ENCODE measurements at regions not wholly inside any gene's neighbourhood (a gene's known extent, or its start where the extent isn't known, plus 50 kb on each side); places are given as distances from the start of the nearest gene placed in this dataset.

DNA sequence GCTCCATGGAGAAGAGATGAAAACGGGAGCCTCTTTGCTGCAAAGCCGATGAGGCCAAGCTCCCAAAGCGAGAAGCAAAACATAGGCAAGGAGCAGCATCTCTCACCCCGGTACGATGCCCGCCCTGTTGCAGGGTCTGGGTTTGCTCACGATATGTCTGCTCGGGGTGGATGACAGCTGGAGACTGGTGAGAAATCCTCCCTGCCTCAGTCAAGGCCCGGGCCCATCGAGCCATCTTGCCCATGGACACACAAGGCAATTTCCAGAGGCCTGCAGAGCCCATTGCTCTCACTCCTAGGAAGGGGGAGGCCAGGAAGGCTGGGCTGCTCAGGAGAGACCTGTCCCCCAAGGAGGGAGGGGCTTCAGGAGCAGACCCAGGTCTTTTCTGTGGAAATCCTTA lies 391.7 kb upstream of the SHH start:
- H3K27me3 ChIP-seq (ENCODE audit: control insufficient read depth, insufficient read depth, low read length) = no peaks in the 10 kb centered on the region
- H3K27ac ChIP-seq (ENCODE audit: low read depth, low read length) = no peak overlapping the region
- H3K4me1 ChIP-seq (ENCODE audit: control insufficient read depth, insufficient read depth, low read length) = no peaks in the 10 kb centered on the region
- H3K9me3 ChIP-seq (ENCODE audit: control insufficient read depth, insufficient read depth, low read length) = no peaks in the 10 kb centered on the region
- 98% methylated on average over 10 of the region's 10 CpGs for WGBS (ENCODE audit: insufficient coverage)
- H3K36me3 ChIP-seq (ENCODE audit: control insufficient read depth, insufficient read depth, low read length) = no peaks in the 10 kb centered on the region
- no peak overlapping the region for H3K4me3 ChIP-seq (ENCODE audit: low read depth, low read length)
- DNase-seq (ENCODE audit: low read depth in 4 of 6, low spot score in 6 of 6) = no peak

DNA sequence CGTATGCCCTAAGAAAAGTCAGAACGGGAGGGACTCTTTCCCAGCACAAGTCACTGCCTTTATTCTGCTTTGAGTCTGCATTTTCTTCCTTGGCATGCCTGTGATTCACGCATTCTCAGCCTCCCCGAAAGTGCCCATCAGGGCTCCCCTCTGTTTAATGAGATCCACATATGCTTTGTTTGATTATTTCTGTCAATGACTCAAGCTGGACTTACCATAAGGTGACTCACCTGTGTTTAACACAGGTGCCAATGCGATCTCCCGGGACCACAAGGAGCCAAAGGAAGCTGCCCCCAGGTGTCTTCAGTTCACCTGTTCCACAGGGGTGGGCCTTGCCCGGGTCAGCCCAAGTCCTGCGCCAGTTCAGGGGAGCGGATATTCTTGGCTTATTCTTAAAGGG lies 386.0 kb upstream of the SHH start:
- no peaks in the 10 kb centered on the region for H3K36me3 ChIP-seq (ENCODE audit: control insufficient read depth, insufficient read depth, low read length)
- no peak for DNase-seq (ENCODE audit: low read depth in 4 of 6, low spot score in 6 of 6)
- no peaks in the 10 kb centered on the region for H3K9me3 ChIP-seq (ENCODE audit: control insufficient read depth, insufficient read depth, low read length)
- H3K27me3 ChIP-seq (ENCODE audit: control insufficient read depth, insufficient read depth, low read length) = no peaks in the 10 kb centered on the region
- H3K4me3 ChIP-seq (ENCODE audit: low read depth, low read length) = no peak overlapping the region
- peaks cover 4% of the 10 kb centered on the region for H3K4me1 ChIP-seq (ENCODE audit: control insufficient read depth, insufficient read depth, low read length)
- H3K27ac ChIP-seq (ENCODE audit: low read depth, low read length) = no peak overlapping the region
- WGBS (ENCODE audit: insufficient coverage) = 86% methylated on average over 8 of the region's 9 CpGs

DNA sequence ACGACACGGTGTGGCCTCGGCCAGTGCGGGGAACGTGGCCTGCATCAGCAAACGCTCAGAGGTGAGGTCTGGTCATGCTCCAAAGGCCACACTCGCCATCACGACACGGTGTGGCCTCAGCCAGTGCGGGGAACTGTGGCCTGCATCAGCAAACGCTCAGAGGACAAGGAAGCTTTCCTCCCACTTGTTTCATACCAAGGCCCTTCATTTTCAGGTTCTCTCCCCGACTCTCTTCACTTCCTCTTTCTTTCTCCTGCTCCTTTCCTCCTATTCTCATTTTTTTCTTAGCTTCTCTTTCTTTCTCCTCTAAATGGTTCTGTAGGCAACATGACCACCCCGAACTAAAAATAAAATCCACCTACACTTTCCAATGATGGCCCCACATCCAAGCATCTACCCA lies 384.4 kb upstream of the SHH start:
- H3K36me3 ChIP-seq (ENCODE audit: control insufficient read depth, insufficient read depth, low read length) = no peaks in the 10 kb centered on the region
- 94% methylated on average over 13 of the region's 13 CpGs for WGBS (ENCODE audit: insufficient coverage)
- DNase-seq (ENCODE audit: low read depth in 4 of 6, low spot score in 6 of 6) = no peak
- H3K9me3 ChIP-seq (ENCODE audit: control insufficient read depth, insufficient read depth, low read length) = no peaks in the 10 kb centered on the region
- H3K4me3 ChIP-seq (ENCODE audit: low read depth, low read length) = no peak overlapping the region
- no peaks in the 10 kb centered on the region for H3K27me3 ChIP-seq (ENCODE audit: control insufficient read depth, insufficient read depth, low read length)
- H3K27ac ChIP-seq (ENCODE audit: low read depth, low read length) = no peak overlapping the region
- peaks cover 4% of the 10 kb centered on the region for H3K4me1 ChIP-seq (ENCODE audit: control insufficient read depth, insufficient read depth, low read length)

DNA sequence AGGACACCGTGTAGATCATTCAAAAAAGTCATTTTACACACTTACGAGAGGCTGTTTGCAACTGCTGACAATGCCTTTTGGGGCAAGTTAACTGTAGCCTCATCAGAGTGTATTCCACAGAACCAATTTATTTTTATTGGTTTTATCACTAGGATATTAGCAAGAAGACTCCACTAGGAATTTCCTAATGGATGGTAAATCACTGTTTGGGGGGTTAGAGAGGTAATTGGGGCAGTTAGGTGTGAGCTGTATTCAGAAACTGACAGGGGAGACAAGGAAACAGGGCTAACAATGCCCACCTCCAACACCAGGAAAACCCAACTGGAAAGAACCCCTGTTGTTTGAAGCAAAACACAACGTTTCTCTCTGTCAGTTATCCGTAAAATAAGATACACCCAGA lies 383.0 kb upstream of the SHH start:
- peaks cover 4% of the 10 kb centered on the region for H3K4me1 ChIP-seq (ENCODE audit: control insufficient read depth, insufficient read depth, low read length)
- H3K27me3 ChIP-seq (ENCODE audit: control insufficient read depth, insufficient read depth, low read length) = no peaks in the 10 kb centered on the region
- 40% methylated on average over 2 of the region's 4 CpGs for WGBS (ENCODE audit: insufficient coverage)
- H3K27ac ChIP-seq (ENCODE audit: low read depth, low read length) = no peak overlapping the region
- no peaks in the 10 kb centered on the region for H3K9me3 ChIP-seq (ENCODE audit: control insufficient read depth, insufficient read depth, low read length)
- H3K4me3 ChIP-seq (ENCODE audit: low read depth, low read length) = no peak overlapping the region
- no peaks in the 10 kb centered on the region for H3K36me3 ChIP-seq (ENCODE audit: control insufficient read depth, insufficient read depth, low read length)
- peak in 5 of 6 donors; percentile 9 to 96 (median 45) for DNase-seq (ENCODE audit: low read depth in 4 of 6, low spot score in 6 of 6)

DNA sequence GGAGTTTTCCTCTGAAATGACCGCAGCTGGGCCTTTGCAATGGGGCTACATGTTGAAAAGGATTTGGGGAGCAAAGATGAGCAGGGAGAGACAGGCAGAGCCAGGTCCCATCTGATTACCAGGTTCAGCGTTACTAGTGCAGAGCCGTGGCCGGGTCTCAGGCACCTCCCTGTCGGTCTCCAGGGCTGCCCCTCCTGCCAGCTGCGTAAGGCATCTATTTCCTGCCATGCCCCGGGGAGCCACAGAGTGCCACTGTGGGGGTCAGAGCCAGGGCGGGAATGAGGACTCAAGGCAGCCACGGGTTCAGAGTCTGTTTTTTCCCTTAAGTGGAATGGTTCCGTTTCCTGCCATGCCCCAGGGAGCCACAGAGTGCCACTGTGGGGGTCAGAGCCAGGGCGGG lies 382.6 kb upstream of the SHH start:
- Histone ChIP-seq H3K4me1 (ENCODE audit: control insufficient read depth, insufficient read depth, low read length) (peaks cover 4% of the 10 kb centered on the region), H3K4me3 (ENCODE audit: low read depth, low read length) (no peak overlapping the region), H3K9me3 (ENCODE audit: control insufficient read depth, insufficient read depth, low read length) (no peaks in the 10 kb centered on the region), H3K27me3 (ENCODE audit: control insufficient read depth, insufficient read depth, low read length) (no peaks in the 10 kb centered on the region), H3K36me3 (ENCODE audit: control insufficient read depth, insufficient read depth, low read length) (no peaks in the 10 kb centered on the region), H3K27ac (ENCODE audit: low read depth, low read length) (no peak overlapping the region)
- no peak for DNase-seq (ENCODE audit: low read depth in 4 of 6, low spot score in 6 of 6)
- WGBS (ENCODE audit: insufficient coverage) = 49% methylated on average over 10 of the region's 11 CpGs

DNA sequence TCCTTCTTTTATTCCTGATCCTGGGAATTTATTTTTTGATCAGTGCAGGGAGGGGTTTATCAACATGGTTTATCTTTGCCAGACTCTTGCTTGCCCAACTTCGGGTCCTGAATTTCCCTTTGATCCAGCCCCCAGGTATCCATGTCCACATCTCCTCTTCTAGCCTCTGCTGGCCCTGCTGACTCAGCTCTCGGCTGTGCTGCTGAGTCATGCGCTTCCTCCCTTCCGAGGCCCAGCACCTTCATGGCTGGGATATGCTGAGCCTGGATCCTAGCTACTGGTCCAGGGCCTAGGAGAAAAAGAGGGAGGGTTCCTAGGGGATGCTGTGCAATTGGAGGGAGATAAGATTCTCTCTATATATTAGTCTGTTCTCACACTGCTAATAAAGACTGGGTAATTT lies 380.7 kb upstream of the SHH start:
- no peak overlapping the region for H3K4me3 ChIP-seq (ENCODE audit: low read depth, low read length)
- 100% methylated on average over 2 of the region's 4 CpGs for WGBS (ENCODE audit: insufficient coverage)
- no peaks in the 10 kb centered on the region for H3K27me3 ChIP-seq (ENCODE audit: control insufficient read depth, insufficient read depth, low read length)
- no peaks in the 10 kb centered on the region for H3K36me3 ChIP-seq (ENCODE audit: control insufficient read depth, insufficient read depth, low read length)
- DNase-seq (ENCODE audit: low read depth in 4 of 6, low spot score in 6 of 6) = no peak
- no peaks in the 10 kb centered on the region for H3K9me3 ChIP-seq (ENCODE audit: control insufficient read depth, insufficient read depth, low read length)
- peaks cover 4% of the 10 kb centered on the region for H3K4me1 ChIP-seq (ENCODE audit: control insufficient read depth, insufficient read depth, low read length)
- H3K27ac ChIP-seq (ENCODE audit: low read depth, low read length) = no peak overlapping the region

DNA sequence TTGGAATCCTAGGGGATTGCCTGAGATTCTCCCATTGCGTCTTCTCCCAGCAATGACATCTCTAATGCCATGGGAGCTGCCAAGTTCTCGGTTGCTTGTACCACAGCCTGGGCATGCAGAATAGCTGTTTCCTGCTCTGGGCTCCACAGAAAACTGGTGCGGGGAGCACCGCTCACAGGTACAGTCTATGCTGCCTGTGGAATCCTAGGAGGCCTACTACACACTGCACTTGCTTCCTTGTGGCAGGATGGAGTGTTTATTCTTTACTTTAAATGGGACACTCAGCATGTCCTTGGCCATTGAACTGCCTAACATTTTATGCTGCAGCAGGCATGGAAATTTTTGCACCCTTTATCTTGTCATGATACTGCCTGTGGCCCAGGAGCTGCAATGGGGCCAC lies 378.8 kb upstream of the SHH start:
- no peak overlapping the region for H3K27ac ChIP-seq (ENCODE audit: low read depth, low read length)
- DNase-seq (ENCODE audit: low read depth in 4 of 6, low spot score in 6 of 6) = no peak
- no peak overlapping the region for H3K4me3 ChIP-seq (ENCODE audit: low read depth, low read length)
- no peaks in the 10 kb centered on the region for H3K36me3 ChIP-seq (ENCODE audit: control insufficient read depth, insufficient read depth, low read length)
- WGBS (ENCODE audit: insufficient coverage) = 90% methylated on average over 4 of the region's 4 CpGs
- H3K27me3 ChIP-seq (ENCODE audit: control insufficient read depth, insufficient read depth, low read length) = no peaks in the 10 kb centered on the region
- H3K9me3 ChIP-seq (ENCODE audit: control insufficient read depth, insufficient read depth, low read length) = no peaks in the 10 kb centered on the region
- H3K4me1 ChIP-seq (ENCODE audit: control insufficient read depth, insufficient read depth, low read length) = peaks cover 4% of the 10 kb centered on the region

DNA sequence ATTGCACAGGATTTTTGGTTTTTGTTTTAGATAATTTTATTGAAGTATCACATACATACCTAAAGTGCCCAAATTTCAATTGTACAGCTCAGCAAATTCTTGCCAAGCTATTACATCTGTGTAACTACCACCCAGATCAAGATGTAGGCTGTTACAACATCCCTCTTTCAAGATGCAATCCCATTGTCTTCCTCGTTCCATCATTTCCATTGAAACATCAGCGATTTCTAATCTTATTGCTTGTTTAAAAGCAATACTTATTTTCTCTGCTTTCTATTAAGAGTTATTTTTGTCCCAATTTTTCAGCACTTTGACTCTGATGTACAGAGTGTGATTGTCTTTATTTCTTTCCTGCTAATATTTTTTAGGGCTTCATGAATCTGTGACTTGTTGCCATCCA lies 372.8 kb upstream of the SHH start:
- Histone ChIP-seq H3K27ac (ENCODE audit: low read depth, low read length) (no peak overlapping the region), H3K4me1 (ENCODE audit: control insufficient read depth, insufficient read depth, low read length) (no peaks in the 10 kb centered on the region), H3K4me3 (ENCODE audit: low read depth, low read length) (no peak overlapping the region), H3K36me3 (ENCODE audit: control insufficient read depth, insufficient read depth, low read length) (no peaks in the 10 kb centered on the region), H3K27me3 (ENCODE audit: control insufficient read depth, insufficient read depth, low read length) (peaks cover 5% of the 10 kb centered on the region), H3K9me3 (ENCODE audit: control insufficient read depth, insufficient read depth, low read length) (peaks cover 2% of the 10 kb centered on the region)
- no CpG with 5 or more reads among the region's 2 CpGs for WGBS (ENCODE audit: insufficient coverage)
- no peak for DNase-seq (ENCODE audit: low read depth in 4 of 6, low spot score in 6 of 6)

DNA sequence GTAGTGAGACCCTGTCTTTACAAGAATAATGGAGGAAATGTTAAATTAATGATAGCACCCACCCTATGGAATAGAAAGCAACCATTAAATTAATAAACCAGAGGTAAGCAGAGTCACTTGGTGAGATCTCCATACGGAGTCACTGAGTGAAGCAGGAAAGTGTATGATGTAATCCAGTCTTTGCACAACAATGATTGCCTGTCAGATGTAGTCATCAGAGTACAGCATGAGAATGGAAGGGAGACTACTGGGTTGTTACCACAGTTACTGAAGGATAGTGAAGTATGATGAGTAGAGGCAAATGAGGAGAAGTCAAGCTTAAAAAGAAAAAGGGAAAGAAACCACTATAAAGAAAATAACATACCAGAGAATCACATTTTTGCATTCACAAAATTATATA lies 371.9 kb upstream of the SHH start:
- Histone ChIP-seq H3K27ac (ENCODE audit: low read depth, low read length) (no peak overlapping the region), H3K36me3 (ENCODE audit: control insufficient read depth, insufficient read depth, low read length) (no peaks in the 10 kb centered on the region), H3K9me3 (ENCODE audit: control insufficient read depth, insufficient read depth, low read length) (peaks cover 2% of the 10 kb centered on the region), H3K4me3 (ENCODE audit: low read depth, low read length) (no peak overlapping the region), H3K4me1 (ENCODE audit: control insufficient read depth, insufficient read depth, low read length) (no peaks in the 10 kb centered on the region), H3K27me3 (ENCODE audit: control insufficient read depth, insufficient read depth, low read length) (peaks cover 5% of the 10 kb centered on the region)
- no peak for DNase-seq (ENCODE audit: low read depth in 4 of 6, low spot score in 6 of 6)
- 80% methylated on average over 1 of the region's 1 CpG for WGBS (ENCODE audit: insufficient coverage)

DNA sequence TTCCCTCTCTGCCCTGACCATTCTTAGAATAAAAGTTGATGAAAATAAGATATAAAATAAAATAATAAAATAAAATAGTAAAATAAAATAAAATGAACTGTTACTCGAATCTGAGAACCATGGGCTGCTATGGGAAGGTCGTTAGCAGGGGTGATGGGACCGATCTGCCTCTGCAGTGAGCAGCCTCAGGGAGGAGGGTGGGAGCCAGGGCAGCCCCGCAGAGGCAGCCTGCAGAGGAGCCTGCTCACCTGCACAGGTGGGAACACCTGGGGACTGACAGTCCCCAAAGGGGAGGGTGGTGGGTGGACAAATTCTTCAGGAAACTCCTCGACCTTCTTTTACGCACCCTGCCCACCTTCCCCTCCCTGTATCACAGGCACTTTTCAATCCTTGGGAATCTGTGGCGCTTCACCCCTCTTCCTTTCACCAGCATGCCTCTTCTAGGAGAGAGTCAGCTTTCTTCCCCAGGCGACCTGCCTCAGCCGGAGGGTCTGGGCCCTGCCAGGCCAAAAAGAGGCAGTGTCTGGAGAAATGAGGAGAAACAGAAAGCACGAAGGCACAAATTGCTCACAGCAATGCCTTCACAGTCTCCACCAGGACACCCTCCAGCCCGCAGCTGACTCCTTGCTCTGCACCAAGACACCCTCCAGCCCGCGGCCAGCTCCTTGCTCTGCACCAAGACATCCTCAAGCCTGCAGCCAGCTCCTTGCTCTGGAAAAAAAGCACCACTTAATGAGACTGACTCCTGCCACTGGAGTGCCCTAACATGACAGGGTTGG lies 368.4 kb upstream of the SHH start:
- WGBS (ENCODE audit: insufficient coverage) = 88% methylated on average over 8 of the region's 13 CpGs
- Histone ChIP-seq H3K36me3 (ENCODE audit: control insufficient read depth, insufficient read depth, low read length) (no peaks in the 10 kb centered on the region), H3K4me3 (ENCODE audit: low read depth, low read length) (no peak overlapping the region), H3K9me3 (ENCODE audit: control insufficient read depth, insufficient read depth, low read length) (peaks cover 2% of the 10 kb centered on the region), H3K27me3 (ENCODE audit: control insufficient read depth, insufficient read depth, low read length) (peaks cover 5% of the 10 kb centered on the region), H3K27ac (ENCODE audit: low read depth, low read length) (no peak overlapping the region), H3K4me1 (ENCODE audit: control insufficient read depth, insufficient read depth, low read length) (peaks cover 12% of the 10 kb centered on the region)
- DNase-seq (ENCODE audit: low read depth in 4 of 6, low spot score in 6 of 6) = no peak

All from spinal cord (tissue), 9 donors.